ENCODE measurements at regions not wholly inside any gene's neighbourhood (a gene's known extent, or its start where the extent isn't known, plus 50 kb on each side); places are given as distances from the start of the nearest gene placed in this dataset.

DNA sequence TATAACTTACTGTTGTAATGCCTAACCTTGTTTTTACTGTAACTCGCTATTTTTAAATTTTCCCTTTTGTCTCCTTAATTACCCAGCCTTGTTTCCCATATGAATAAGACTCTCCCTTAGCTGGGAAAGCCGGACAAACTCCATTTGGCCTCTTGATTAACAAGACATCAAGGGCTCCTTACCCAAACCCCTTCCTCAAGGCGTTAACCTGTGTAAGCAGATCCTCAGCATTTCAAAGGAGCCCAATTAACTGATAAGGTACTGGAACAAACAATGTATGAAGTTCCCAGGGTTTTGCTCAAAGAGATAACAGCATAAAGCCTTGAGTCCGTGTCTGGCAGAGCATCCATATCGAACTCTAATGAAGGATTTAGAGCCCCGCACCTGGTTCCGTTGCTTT, 66.0 kb upstream of the SIMC1 start:
- TF ChIP-seq EP300 (IDR thresholded peaks at IDR 0.05) (no peak), CTCF (IDR thresholded peaks at IDR 0.05) (no peak)

Measured in gastroesophageal sphincter (tissue), 3 donors.